ENCODE measurements at regions not wholly inside any gene's neighbourhood (a gene's known extent, or its start where the extent isn't known, plus 50 kb on each side); places are given as distances from the start of the nearest gene placed in this dataset.
A peak's percentile ranks its signal among the peaks of the same experiment; 100 is the strongest.

DNA sequence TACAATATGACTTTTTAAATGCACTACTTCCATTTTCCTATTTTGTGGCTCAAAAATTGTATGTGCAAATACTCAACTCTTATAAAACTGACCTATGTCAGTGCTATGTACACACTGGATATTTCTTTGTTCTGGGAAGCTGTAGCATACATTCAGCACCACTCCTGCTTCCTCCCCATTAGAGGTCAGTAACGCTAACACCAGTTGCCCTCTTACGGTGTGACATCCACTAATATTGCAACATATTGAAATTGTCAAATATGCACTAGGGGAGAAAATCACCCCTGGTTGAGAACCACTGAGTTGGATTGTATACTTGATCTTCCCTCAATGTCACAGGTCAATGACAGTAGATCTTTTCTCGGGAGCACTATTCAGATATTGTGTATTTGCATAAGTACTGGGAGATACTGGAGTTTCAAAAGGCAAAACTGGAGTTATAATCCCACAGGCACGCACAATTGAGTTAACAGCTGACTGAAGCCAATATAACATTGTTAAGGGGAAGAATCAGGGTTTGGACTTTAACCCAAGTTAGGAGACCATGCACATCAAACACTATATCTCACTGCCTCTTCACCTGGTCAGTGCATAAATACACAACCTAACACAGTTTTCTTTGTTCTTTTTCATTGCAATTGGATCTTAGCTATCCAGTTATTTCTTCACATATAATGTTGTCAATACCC is 1276.5 kb upstream of the MIR17HG start:
- H3K9me3 ChIP-seq (ENCODE audit: low read depth), result no peaks in the 10 kb centered on the region
- no peaks in the 10 kb centered on the region for H3K79me2 ChIP-seq
- TF ChIP-seq EZH2phosphoT487 (IDR thresholded peaks at IDR 0.05; ENCODE audit: low read depth, severe bottlenecking, unreplicated experiment) (no peak), EZH2 (IDR thresholded peaks at IDR 0.05; ENCODE audit: borderline replicate concordance) (no peak)
- TF ChIP-seq, protein P1, sequence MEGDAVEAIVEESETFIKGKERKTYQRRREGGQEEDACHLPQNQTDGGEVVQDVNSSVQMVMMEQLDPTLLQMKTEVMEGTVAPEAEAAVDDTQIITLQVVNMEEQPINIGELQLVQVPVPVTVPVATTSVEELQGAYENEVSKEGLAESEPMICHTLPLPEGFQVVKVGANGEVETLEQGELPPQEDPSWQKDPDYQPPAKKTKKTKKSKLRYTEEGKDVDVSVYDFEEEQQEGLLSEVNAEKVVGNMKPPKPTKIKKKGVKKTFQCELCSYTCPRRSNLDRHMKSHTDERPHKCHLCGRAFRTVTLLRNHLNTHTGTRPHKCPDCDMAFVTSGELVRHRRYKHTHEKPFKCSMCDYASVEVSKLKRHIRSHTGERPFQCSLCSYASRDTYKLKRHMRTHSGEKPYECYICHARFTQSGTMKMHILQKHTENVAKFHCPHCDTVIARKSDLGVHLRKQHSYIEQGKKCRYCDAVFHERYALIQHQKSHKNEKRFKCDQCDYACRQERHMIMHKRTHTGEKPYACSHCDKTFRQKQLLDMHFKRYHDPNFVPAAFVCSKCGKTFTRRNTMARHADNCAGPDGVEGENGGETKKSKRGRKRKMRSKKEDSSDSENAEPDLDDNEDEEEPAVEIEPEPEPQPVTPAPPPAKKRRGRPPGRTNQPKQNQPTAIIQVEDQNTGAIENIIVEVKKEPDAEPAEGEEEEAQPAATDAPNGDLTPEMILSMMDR (IDR thresholded peaks at IDR 0.05; ENCODE audit: poor library complexity), result no peak
- peak; percentile 9 for DNase-seq (ENCODE audit: low spot score)
- H3K27ac ChIP-seq, result no peak overlapping the region
- no peak overlapping the region for H3K4me3 ChIP-seq
- no peaks in the 10 kb centered on the region for H4K20me1 ChIP-seq (ENCODE audit: insufficient read depth, poor library complexity, severe bottlenecking)
- no peaks in the 10 kb centered on the region for H3K36me3 ChIP-seq (replicated peaks; ENCODE audit: insufficient read depth, low read depth)
- no peak overlapping the region for H3K4me2 ChIP-seq
- H3K9me2 ChIP-seq (replicated peaks; ENCODE audit: insufficient read depth), result no peaks in the 10 kb centered on the region
- H3K27me3 ChIP-seq, result no peaks in the 10 kb centered on the region
- no peaks in the 10 kb centered on the region for H3K4me1 ChIP-seq (ENCODE audit: insufficient read depth)
- H2AFZ ChIP-seq, result no peak overlapping the region
- 69% methylated on average over 4 of the region's 4 CpGs for WGBS (ENCODE audit: low lambda C conversion rate, missing lambda C conversion rate)

DNA sequence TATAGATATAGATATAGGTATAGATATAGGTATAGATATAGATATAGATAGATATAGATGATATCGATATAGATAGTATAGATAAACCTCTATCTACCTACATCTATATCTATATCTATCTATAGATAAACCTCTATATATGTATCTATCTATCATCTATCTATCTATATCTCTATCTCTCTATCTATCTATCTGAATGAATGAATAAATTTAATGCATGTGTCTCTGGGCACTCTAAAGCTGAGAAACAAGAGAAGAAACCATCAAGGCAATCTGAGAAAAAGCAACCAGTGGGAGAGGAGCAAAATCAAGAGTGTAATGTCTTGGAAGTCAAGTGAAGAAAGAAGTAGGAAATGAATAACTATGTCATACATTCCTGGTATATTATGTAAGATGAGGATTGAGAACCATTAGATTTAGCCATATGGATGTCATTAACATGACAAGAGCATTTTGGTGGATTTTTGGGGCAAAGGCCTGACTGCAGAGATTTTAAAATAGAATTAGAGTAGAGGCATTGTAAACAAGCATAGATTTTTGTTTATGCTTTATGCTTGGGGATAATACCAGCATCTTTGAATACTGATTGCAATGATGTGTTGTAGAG is 1262.7 kb upstream of the MIR17HG start:
- Histone ChIP-seq H3K79me2 (no peaks in the 10 kb centered on the region), H3K4me1 (ENCODE audit: insufficient read depth) (no peaks in the 10 kb centered on the region), H3K27ac (no peak overlapping the region), H2AFZ (no peak overlapping the region), H3K4me2 (no peak overlapping the region), H3K4me3 (no peak overlapping the region), H3K9me2 (replicated peaks; ENCODE audit: insufficient read depth) (peaks cover 5% of the 10 kb centered on the region), H4K20me1 (ENCODE audit: insufficient read depth, poor library complexity, severe bottlenecking) (no peaks in the 10 kb centered on the region), H3K27me3 (no peaks in the 10 kb centered on the region), H3K9me3 (ENCODE audit: low read depth) (no peaks in the 10 kb centered on the region), H3K36me3 (replicated peaks; ENCODE audit: insufficient read depth, low read depth) (no peaks in the 10 kb centered on the region)
- DNase-seq (ENCODE audit: low spot score), result no peak
- 95% methylated on average over 1 of the region's 1 CpG for WGBS (ENCODE audit: low lambda C conversion rate, missing lambda C conversion rate)
- TF ChIP-seq, protein P1 (IDR thresholded peaks at IDR 0.05; ENCODE audit: poor library complexity), result no peak
- TF ChIP-seq EZH2 (IDR thresholded peaks at IDR 0.05; ENCODE audit: borderline replicate concordance), result no peak

DNA sequence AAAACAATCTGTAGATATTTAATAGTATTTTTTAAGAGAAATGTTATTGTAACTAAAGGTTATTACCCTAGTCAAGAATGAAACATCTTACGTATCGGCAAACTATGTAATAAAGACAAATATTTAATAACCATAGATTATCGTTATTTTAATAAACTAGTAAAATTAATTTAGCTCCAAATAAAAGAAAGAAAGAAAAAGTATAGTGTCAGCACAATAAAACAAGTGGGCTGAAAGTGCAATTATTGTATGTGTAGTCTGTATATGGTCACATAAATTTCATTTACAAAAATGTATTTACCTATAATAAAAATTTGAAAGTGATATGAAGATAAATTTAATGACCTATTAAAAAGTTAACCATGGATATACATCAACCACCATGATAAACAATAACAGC is 1258.4 kb upstream of the MIR17HG start:
- 94% methylated on average over 3 of the region's 3 CpGs for WGBS (ENCODE audit: low lambda C conversion rate, missing lambda C conversion rate)
- H3K9me2 ChIP-seq (replicated peaks; ENCODE audit: insufficient read depth), result no peaks in the 10 kb centered on the region
- no peak overlapping the region for H3K4me3 ChIP-seq
- H3K27me3 ChIP-seq, result no peaks in the 10 kb centered on the region
- DNase-seq (ENCODE audit: low spot score), result no peak
- no peaks in the 10 kb centered on the region for H3K36me3 ChIP-seq (replicated peaks; ENCODE audit: insufficient read depth, low read depth)
- no peak overlapping the region for H3K27ac ChIP-seq
- TF ChIP-seq EZH2 (IDR thresholded peaks at IDR 0.05; ENCODE audit: borderline replicate concordance) (no peak), EZH2phosphoT487 (IDR thresholded peaks at IDR 0.05; ENCODE audit: low read depth, severe bottlenecking, unreplicated experiment) (no peak)
- TF ChIP-seq, protein P1 (IDR thresholded peaks at IDR 0.05; ENCODE audit: poor library complexity), result no peak
- H3K4me1 ChIP-seq (ENCODE audit: insufficient read depth), result no peaks in the 10 kb centered on the region
- no peak overlapping the region for H2AFZ ChIP-seq
- H4K20me1 ChIP-seq (ENCODE audit: insufficient read depth, poor library complexity, severe bottlenecking), result no peaks in the 10 kb centered on the region
- H3K9me3 ChIP-seq (ENCODE audit: low read depth), result no peaks in the 10 kb centered on the region
- H3K79me2 ChIP-seq, result no peaks in the 10 kb centered on the region
- H3K4me2 ChIP-seq, result no peak overlapping the region
